Body of pancreas (tissue), 4 donors: ENCODE measurements at regions not wholly inside any gene's neighbourhood (a gene's known extent, or its start where the extent isn't known, plus 50 kb on each side); places are given as distances from the start of the nearest gene placed in this dataset.

Source experiments
- POLR2A ChIP-seq, 3 donors: fragments of 450-650 bp; IDR thresholded peaks; one replicate each; pipeline ENCODE4 v1.6.1; 2016; ENCODE audit warnings: antibody characterized with exemption in 3 of 3, mild to moderate bottlenecking in 2 of 3
- TF ChIP-seq, protein P1 (sequence below), 7 experiments: fragments of 450-650 bp in 4 of 7; fragments of 200-600 bp in 3 of 7; sonication (generic) in 3 of 7; IDR thresholded peaks; one replicate each; pipeline ENCODE4 v1.5.1; 2016 to 2019; ENCODE audit warnings: antibody characterized with exemption in 7 of 7

DNA sequence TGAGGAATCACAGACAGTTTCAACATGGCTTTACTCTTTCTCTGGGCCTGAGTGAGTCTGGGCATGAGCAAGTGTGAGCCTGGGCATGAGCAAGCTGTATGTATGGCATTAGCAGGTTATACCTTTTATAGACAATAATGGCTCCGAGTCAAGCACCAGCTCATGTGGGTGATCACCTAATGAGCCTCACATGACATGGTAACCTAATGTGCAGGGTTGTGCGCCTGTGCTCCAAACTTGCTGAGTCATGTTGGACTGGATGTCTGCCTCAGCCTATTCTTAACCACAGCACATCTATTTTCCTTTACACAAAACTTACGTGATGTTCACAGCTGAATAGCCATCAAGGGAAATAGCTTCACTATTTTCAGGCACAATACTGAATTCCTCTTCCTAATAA is 236.2 kb upstream of the NRIP1 start:
- TF ChIP-seq, protein P1, sequence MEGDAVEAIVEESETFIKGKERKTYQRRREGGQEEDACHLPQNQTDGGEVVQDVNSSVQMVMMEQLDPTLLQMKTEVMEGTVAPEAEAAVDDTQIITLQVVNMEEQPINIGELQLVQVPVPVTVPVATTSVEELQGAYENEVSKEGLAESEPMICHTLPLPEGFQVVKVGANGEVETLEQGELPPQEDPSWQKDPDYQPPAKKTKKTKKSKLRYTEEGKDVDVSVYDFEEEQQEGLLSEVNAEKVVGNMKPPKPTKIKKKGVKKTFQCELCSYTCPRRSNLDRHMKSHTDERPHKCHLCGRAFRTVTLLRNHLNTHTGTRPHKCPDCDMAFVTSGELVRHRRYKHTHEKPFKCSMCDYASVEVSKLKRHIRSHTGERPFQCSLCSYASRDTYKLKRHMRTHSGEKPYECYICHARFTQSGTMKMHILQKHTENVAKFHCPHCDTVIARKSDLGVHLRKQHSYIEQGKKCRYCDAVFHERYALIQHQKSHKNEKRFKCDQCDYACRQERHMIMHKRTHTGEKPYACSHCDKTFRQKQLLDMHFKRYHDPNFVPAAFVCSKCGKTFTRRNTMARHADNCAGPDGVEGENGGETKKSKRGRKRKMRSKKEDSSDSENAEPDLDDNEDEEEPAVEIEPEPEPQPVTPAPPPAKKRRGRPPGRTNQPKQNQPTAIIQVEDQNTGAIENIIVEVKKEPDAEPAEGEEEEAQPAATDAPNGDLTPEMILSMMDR (IDR thresholded peaks at IDR 0.05): no peak
- TF ChIP-seq POLR2A (IDR thresholded peaks at IDR 0.05): no peak
